ENCODE measurements at regions not wholly inside any gene's neighbourhood (a gene's known extent, or its start where the extent isn't known, plus 50 kb on each side); places are given as distances from the start of the nearest gene placed in this dataset.
"Not testable (repeated sequence)": the region's sequence is repeated elsewhere in the genome, so short reads cannot be mapped to it uniquely, and the experiment has no call there.

DNA sequence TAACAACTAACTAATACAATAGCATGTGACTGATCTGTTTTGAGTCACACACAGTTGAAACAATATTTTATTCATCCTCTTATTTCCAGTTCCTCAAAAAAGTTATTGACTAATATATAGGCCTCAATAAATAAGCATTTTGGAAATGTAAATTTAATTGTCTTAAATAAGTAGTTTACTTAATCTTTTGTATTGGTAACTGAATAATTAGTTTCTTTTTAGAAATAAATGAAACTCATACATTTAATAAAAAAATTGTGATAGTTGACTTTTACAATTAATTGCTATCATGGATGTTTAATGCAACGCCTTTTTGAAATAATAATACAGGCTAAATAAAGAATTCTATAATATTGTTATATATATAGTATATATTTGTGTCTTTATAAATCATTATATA is 500.8 kb upstream of the PCDH20 start:
- H3K9me3 Mint-ChIP-seq: peaks cover 11% of the 10 kb centered on the region
- no peak for ATAC-seq
- H3K4me3 Mint-ChIP-seq: no peak overlapping the region

DNA sequence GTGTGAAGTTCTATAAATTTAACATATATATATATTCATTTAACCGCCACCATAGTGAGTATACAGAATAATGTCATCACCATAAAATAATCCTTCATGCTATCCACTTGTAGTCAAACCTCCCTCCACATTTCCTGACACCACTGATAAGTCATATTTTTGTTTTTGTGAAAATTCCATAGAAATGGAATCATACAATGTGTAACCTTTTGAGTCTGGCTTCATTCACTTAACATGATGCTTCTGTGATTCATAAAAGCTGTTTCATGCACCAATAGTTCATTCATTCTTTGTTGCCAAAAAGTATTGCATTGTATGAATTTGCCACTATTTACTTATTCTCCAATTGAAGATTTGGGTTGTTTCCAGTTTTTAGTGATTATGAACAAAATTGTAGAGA is 497.5 kb upstream of the PCDH20 start:
- Mint-ChIP-seq H3K27me3 (no peaks in the 10 kb centered on the region), H3K9me3 (peaks cover 8% of the 10 kb centered on the region), H3K4me3 (no peak overlapping the region), H3K27ac (no peak overlapping the region), H3K4me1 (ENCODE audit: low read depth in 2 of 2) (no peaks in the 10 kb centered on the region), H3K36me3 (no peaks in the 10 kb centered on the region)
- no peak for ATAC-seq
- DNase-seq (ENCODE audit: low spot score): no peak

More for the DNA sequence above, 500.8 kb upstream of the PCDH20 start:
- H3K36me3 Mint-ChIP-seq: no peaks in the 10 kb centered on the region
- no peaks in the 10 kb centered on the region for H3K27me3 Mint-ChIP-seq
- no peak overlapping the region for H3K27ac Mint-ChIP-seq
- no peak for DNase-seq (ENCODE audit: low spot score)
- H3K4me1 Mint-ChIP-seq (ENCODE audit: low read depth in 2 of 2): no peaks in the 10 kb centered on the region

DNA sequence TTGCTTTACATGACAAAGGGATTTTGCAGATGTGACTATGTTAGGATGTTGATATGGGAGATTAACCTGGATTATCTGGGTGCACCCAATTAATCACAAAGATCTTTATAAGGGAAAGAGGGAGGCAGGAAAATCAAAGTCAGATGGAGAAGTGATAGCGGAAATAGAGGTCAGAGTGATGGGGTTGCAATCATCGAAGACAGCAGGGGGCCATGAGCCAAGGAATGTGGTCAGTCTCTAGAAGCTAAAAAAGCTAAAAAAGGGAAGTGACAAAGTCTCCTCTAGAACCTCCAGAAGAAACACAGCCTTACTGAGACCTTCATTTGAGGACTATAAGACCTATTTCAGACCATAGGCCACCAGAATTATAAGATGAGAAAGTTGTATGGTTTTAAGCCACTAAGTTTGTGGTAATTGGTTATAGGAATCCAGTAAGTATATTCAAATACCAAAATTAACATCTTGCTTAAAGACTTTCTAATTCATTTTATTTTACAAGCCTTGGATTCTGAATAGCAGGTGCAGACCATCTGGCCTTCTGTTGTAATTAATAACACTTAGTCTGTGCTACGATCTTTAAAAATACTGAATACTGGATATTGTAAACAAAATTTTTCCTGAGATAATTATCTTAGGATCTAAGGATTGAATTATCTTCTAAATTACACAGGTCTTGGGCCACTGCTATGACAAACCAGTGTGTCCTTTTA is 493.4 kb upstream of the PCDH20 start:
- Mint-ChIP-seq H3K4me3 (no peak overlapping the region), H3K27ac (no peak overlapping the region), H3K9me3 (peaks cover 8% of the 10 kb centered on the region), H3K27me3 (no peaks in the 10 kb centered on the region), H3K4me1 (ENCODE audit: low read depth in 2 of 2) (no peaks in the 10 kb centered on the region), H3K36me3 (no peaks in the 10 kb centered on the region)
- no peak for DNase-seq (ENCODE audit: low spot score)
- ATAC-seq: no peak

DNA sequence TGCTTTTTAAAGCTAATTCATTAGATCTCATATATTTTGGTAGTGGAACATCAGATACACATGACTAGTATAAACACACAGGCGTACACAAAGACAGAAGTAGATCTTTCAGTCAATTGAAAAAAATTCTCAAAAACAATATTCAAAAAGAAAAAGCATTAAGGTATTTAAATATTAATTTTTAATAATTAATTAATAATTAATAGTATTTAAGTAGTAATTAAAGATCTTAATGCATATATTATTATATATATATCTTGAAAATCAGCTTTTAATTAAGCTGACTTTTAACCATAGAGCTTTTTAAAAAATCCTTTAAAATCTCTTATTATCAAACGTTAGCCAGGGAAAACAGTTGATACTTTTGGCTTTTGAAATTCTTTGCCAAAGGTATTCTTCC is 489.4 kb upstream of the PCDH20 start:
- H3K4me1 Mint-ChIP-seq (ENCODE audit: low read depth in 2 of 2): no peaks in the 10 kb centered on the region
- no peak overlapping the region for H3K4me3 Mint-ChIP-seq
- H3K27ac Mint-ChIP-seq: no peak overlapping the region
- DNase-seq (ENCODE audit: low spot score) (no peak), ATAC-seq (no peak)
- no peaks in the 10 kb centered on the region for H3K27me3 Mint-ChIP-seq
- peaks cover 12% of the 10 kb centered on the region for H3K9me3 Mint-ChIP-seq
- no peaks in the 10 kb centered on the region for H3K36me3 Mint-ChIP-seq

DNA sequence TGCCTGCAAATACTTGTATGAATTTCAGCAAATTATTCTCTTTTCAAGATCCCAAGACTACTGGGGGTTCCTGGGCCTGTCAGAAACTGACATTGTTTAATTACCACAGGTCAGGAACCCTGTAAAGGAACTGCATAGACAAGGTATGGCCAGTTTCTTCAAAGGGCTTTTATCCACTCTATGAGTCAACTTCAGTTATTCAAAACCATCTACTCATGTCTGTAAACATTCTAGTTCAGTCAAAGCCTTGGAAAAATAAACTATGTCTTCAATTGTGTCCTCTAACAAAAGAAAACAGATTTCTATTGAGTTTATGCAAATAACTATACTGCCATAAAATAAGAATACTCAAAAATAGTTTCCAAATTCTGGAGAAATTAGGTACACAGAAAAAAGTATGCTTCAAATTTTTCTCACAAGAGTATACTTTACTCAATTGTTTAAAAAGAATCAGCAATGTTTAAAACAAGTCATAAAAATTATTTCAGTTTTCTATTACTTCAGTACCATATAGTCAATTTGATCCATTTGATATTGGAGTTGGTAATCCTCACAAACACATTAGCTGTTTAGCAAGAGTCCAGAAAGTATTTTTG is 486.4 kb upstream of the PCDH20 start:
- no peaks in the 10 kb centered on the region for H3K36me3 Mint-ChIP-seq
- H3K9me3 Mint-ChIP-seq: peaks cover 9% of the 10 kb centered on the region
- no peaks in the 10 kb centered on the region for H3K27me3 Mint-ChIP-seq
- no peak for ATAC-seq
- no peak for DNase-seq (ENCODE audit: low spot score)
- no peaks in the 10 kb centered on the region for H3K4me1 Mint-ChIP-seq (ENCODE audit: low read depth in 2 of 2)
- no peak overlapping the region for H3K27ac Mint-ChIP-seq
- no peak overlapping the region for H3K4me3 Mint-ChIP-seq

DNA sequence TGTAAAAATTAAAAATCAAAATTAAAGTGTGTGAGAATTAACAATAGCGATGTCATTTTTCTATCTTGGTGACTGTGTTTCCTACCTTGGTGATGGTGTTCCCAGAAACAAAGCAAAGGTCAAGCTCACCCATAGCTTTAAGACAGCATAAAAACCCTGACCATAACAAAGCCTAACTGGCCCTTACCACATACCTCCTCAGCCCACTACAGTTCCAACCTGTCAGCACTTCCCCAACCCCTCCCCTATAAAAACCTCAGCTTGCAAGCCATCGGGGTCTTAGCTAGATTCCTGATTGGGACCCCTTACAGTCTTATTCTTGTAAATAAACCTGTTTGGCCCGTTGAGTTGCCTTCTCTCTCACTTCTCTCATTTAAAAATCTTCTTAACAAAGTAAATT is 484.4 kb upstream of the PCDH20 start:
- H3K36me3 Mint-ChIP-seq: no peaks in the 10 kb centered on the region
- ATAC-seq: no peak
- no peak overlapping the region for H3K27ac Mint-ChIP-seq
- H3K4me3 Mint-ChIP-seq: no peak overlapping the region
- no peaks in the 10 kb centered on the region for H3K27me3 Mint-ChIP-seq
- no peaks in the 10 kb centered on the region for H3K4me1 Mint-ChIP-seq (ENCODE audit: low read depth in 2 of 2)
- no peak for DNase-seq (ENCODE audit: low spot score)
- H3K9me3 Mint-ChIP-seq: peaks cover 9% of the 10 kb centered on the region

DNA sequence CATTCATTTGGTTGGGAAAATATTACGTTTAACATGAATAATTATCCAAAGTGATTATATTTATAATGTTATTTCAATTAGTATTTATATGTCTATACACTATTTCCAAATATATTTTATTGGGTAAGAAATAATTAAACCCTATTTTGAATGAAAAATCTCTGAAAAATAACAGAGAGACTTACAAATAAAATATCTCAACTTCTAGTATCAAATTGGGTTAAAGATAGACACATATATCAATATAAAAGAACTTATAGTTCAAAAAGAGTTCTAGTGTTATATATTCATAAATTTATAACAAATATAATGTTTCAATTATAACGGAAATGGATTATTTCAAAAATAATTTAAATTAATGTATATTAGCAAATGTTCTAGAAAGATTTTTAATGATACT is 482.6 kb upstream of the PCDH20 start:
- no peak overlapping the region for H3K27ac Mint-ChIP-seq
- H3K27me3 Mint-ChIP-seq: no peaks in the 10 kb centered on the region
- no peaks in the 10 kb centered on the region for H3K4me1 Mint-ChIP-seq (ENCODE audit: low read depth in 2 of 2)
- DNase-seq (ENCODE audit: low spot score) (no peak), ATAC-seq (no peak)
- H3K4me3 Mint-ChIP-seq: no peak overlapping the region
- H3K9me3 Mint-ChIP-seq: peaks cover 13% of the 10 kb centered on the region
- H3K36me3 Mint-ChIP-seq: no peaks in the 10 kb centered on the region

DNA sequence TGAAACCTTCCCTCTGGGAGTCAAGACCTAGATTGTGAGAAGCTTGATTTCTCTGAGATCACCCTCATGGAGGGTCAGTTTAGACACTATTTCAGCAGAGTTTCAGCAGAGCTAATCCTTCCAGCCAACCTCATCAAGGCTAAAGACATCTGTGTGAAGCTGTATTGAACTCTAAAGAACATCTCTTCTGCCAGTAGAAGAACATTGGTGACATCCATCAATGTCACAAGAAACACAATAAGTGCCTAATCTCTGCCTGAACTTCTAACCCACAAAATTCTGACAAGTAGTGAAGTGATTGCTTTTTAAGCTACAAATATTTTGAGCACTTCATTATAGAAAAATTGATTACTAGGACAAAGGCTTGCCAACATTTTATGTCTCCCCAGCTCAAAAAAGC is 475.8 kb upstream of the PCDH20 start:
- Mint-ChIP-seq H3K4me3 (no peak overlapping the region), H3K4me1 (ENCODE audit: low read depth in 2 of 2) (no peaks in the 10 kb centered on the region), H3K27ac (no peak overlapping the region), H3K36me3 (no peaks in the 10 kb centered on the region), H3K27me3 (no peaks in the 10 kb centered on the region), H3K9me3 (peaks cover 9% of the 10 kb centered on the region)
- DNase-seq (ENCODE audit: low spot score) (no peak), ATAC-seq (no peak)

DNA sequence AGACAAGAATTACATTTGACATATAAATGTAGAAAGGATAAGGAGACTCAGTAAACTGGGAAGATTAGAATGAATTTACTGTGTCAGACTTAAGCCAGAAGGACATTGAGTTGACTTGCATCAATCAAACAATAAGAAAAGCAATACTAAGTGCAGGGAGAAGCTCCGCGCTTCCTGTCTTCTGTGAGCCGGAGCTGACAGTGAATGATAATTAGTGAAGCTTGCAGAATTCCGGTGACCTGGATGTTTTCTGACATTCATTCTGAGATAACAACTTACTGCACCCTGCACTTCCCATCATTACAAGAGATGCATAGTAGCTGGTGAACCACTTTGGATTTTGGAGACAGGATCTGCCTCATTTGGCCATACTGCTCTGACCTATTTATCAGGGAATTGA is 469.2 kb upstream of the PCDH20 start:
- no peaks in the 10 kb centered on the region for H3K36me3 Mint-ChIP-seq
- no peak overlapping the region for H3K4me3 Mint-ChIP-seq
- DNase-seq (ENCODE audit: low spot score) (no peak), ATAC-seq (no peak)
- H3K4me1 Mint-ChIP-seq (ENCODE audit: low read depth in 2 of 2): no peaks in the 10 kb centered on the region
- no peaks in the 10 kb centered on the region for H3K27me3 Mint-ChIP-seq
- H3K9me3 Mint-ChIP-seq: peaks cover 3% of the 10 kb centered on the region
- no peak overlapping the region for H3K27ac Mint-ChIP-seq

DNA sequence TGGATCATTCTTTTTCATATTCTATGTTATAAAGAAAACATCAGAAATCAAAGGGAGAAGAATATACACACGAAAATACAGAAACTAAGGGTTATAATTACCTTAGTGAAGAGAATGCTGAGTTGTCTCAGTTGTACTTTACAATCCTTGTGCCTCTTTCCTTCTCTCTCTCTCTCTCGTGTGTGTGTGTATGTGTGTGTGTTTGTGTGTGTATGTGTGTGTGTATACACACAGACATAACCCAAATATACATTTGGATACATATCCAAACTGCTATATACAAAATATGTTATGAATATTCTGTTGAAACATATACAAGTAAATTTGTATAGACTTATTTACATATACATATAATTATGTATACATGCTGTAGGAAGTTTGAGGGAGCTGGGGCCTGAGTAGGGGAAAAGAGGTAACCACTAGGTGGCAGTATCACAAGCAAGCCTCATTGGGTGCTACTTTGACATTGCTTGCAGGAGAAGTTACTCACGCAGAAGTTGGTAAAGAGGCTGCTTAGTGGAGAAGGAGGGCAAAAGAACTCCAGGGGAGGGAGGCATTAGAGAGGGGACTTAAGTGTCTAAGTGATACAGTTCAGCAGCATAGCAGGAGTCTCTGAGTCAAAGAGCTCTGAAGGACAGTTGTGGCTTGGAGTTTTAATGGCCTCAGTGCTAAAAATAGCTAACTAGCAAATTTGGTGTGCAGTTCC is 465.1 kb upstream of the PCDH20 start:
- Mint-ChIP-seq H3K36me3 (peaks cover 6% of the 10 kb centered on the region), H3K4me3 (no peak overlapping the region), H3K9me3 (peaks cover 28% of the 10 kb centered on the region), H3K4me1 (ENCODE audit: low read depth in 2 of 2) (no peaks in the 10 kb centered on the region), H3K27me3 (no peaks in the 10 kb centered on the region), H3K27ac (no peak overlapping the region)
- no peak for ATAC-seq
- DNase-seq (ENCODE audit: low spot score): no peak

DNA sequence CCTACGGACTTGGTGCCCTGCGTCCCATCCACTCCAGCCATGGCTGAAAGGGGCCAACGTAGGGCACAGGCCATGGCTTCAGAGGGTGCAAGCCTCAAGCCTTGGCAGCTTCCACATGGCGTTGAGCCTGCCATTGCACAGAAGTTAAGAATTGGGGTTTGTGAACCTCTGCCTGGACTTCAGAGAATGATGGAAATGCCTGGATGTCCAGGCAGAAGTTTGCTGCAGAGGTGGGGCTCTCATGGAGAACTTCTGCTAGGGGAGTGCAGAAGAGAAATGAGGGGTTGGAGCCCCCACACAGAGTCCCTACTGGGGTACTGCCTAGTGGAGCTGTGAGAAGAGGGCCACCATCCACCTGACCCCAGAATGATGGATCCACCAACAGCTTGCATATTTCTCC is 462.9 kb upstream of the PCDH20 start:
- H3K27ac Mint-ChIP-seq; ATAC-seq; H3K36me3 Mint-ChIP-seq; H3K4me3 Mint-ChIP-seq; DNase-seq (ENCODE audit: low spot score); H3K4me1 Mint-ChIP-seq (ENCODE audit: low read depth in 2 of 2); H3K27me3 Mint-ChIP-seq: not testable (repeated sequence)
- H3K9me3 Mint-ChIP-seq: peaks cover 28% of the 10 kb centered on the region

DNA sequence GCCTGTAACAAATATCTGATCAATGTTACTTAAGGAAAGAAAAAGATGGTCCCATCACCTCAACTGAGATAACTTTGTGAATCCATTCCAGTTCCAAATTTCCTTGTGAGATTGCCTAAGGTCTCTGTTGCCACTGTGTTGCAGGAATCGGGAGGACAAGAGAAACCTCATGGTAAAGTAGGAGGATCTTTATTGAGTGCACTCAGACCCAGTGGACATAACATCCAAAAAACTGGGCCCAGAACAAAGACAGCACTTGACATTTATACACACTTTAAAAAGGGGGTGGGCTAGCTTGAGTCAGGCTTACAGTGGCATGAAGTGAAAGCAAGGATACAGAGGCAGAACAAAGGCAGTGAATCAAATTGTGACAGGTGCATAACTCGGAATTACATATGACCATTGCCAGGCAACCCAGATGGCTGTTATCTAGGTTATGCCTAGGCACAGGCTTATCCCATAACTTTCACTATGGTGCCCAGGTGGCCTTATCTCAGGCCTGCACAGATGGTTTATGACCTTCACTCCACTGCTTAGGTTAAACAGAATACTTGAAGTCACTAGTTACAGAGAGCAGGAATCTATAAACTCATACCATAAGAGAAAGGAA is 459.4 kb upstream of the PCDH20 start:
- H3K27ac Mint-ChIP-seq: no peak overlapping the region
- H3K36me3 Mint-ChIP-seq: peaks cover 7% of the 10 kb centered on the region
- no peak for DNase-seq (ENCODE audit: low spot score)
- peaks cover 35% of the 10 kb centered on the region for H3K9me3 Mint-ChIP-seq
- no peaks in the 10 kb centered on the region for H3K27me3 Mint-ChIP-seq
- H3K4me3 Mint-ChIP-seq: no peak overlapping the region
- ATAC-seq: no peak
- no peaks in the 10 kb centered on the region for H3K4me1 Mint-ChIP-seq (ENCODE audit: low read depth in 2 of 2)

DNA sequence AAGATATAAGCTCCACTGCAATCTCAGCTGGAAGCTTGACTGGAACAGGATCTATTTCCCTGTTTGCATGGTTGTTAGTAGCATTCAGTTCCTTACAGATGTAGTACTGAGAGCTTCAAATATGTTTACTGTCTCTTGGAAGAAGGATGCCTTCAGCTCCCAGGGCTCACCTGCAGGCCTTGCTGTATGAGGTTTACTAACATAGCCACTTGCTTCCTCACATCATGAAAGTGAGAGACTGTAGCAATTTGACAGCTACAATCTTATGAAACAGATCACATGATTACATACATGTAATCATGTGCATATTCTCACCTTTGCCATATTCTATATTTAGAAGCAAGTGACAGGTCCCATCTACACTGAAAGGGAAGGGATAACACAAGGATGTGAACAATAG is 458.1 kb upstream of the PCDH20 start:
- H3K36me3 Mint-ChIP-seq: peaks cover 11% of the 10 kb centered on the region
- DNase-seq (ENCODE audit: low spot score) (no peak), ATAC-seq (no peak)
- H3K27ac Mint-ChIP-seq: no peak overlapping the region
- H3K4me3 Mint-ChIP-seq: no peak overlapping the region
- H3K4me1 Mint-ChIP-seq (ENCODE audit: low read depth in 2 of 2): no peaks in the 10 kb centered on the region
- H3K9me3 Mint-ChIP-seq: peaks cover 39% of the 10 kb centered on the region
- no peaks in the 10 kb centered on the region for H3K27me3 Mint-ChIP-seq

DNA sequence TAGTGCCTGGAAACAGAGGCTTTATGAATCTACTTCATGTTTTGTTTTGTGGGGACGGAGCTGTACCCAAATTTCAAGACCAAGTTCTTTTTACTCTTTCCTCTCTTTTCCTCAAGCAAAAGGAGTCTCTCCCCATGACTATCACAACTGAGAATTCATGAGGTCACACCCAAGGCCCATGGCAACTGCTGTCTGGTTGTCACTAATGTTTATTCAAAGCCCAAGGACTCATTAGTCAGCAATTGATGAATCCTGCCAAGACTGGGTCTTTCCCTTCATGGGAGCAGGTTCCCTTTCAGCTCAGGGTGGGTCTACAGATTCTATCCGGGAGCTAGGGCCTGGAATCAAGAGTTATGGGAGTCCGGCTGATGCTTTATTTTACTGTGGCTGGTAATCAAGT is 441.5 kb upstream of the PCDH20 start:
- no peak for DNase-seq (ENCODE audit: low spot score)
- peaks cover 9% of the 10 kb centered on the region for H3K36me3 Mint-ChIP-seq
- no peak overlapping the region for H3K27ac Mint-ChIP-seq
- H3K27me3 Mint-ChIP-seq: no peaks in the 10 kb centered on the region
- ATAC-seq: no peak
- no peaks in the 10 kb centered on the region for H3K4me1 Mint-ChIP-seq (ENCODE audit: low read depth in 2 of 2)
- H3K9me3 Mint-ChIP-seq: peaks cover 15% of the 10 kb centered on the region
- no peak overlapping the region for H3K4me3 Mint-ChIP-seq

All from natural killer cell treated with Interleukin-12 subunit alpha and Interleukin-12 subunit beta and Interleukin-15 and Interleukin-18, amount 100 ng/mL, for 72 hours (primary cell).